ENCODE measurements at regions not wholly inside any gene's neighbourhood (a gene's known extent, or its start where the extent isn't known, plus 50 kb on each side); places are given as distances from the start of the nearest gene placed in this dataset.

DNA sequence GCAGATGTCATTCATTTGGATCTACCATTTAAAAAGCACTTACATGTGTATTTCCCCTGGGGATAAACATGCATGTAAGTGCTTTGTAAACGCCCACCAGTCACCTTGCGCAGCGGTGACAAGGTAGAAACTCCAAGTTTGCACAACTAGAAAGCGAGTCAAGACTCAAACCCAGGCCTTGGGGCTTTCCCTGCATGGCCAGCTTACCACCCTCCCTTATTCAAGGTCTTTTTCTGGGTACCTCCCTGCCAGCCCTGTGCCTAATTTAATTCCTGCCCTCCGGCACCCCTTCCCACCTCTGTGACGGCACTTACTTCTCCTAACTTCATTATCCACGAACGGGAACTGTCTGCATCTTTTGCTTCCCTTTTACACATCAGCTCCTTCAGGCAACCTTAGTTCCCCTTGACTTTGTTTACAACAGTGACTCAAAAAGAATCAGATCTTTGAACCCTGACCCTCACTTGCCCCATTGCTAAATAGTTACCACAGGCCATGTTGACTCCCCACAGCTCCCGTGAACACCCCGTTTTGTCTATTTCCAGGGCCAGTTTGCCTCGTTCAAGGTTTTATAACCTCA, 138.3 kb upstream of the ETS2 start:
- H3K4me1 Mint-ChIP-seq: no peaks in the 10 kb centered on the region
- Histone ChIP-seq H3K36me3 (ENCODE audit: control insufficient read depth in 2 of 2, extremely low read depth in 1 of 2, insufficient read depth in 1 of 2, low read length in 1 of 2) (no peaks in the 10 kb centered on the region), H3K27me3 (replicated peaks in 1 of 2; ENCODE audit: control insufficient read depth in 2 of 2, extremely low read depth in 1 of 2, insufficient read depth in 2 of 2, low read length in 1 of 2) (peaks cover 0 to 3% of the 10 kb centered on the region in 2 experiments), H3K4me3 (ENCODE audit: control insufficient read depth in 1 of 2, extremely low read depth in 1 of 2, low read length in 1 of 2) (no peak overlapping the region), H3K9me3 (no peaks in the 10 kb centered on the region), H3K27ac (ENCODE audit: low read length) (no peak overlapping the region), H3K4me1 (ENCODE audit: control insufficient read depth in 1 of 2, extremely low read depth in 1 of 2, insufficient read depth in 2 of 2, low read length in 2 of 2) (no peaks in the 10 kb centered on the region)
- ChIA-PET CTCF (no interaction called here), POLR2A (no interaction called here)
- WGBS (ENCODE audit: insufficient coverage): 73% methylated on average over 11 of the region's 11 CpGs
- ATAC-seq (replicated peaks in 1 of 4) (no peak), DNase-seq (no peak)
- H3K9me3 Mint-ChIP-seq: no peaks in the 10 kb centered on the region
- no peaks in the 10 kb centered on the region for H3K36me3 Mint-ChIP-seq
- peaks cover 30 to 42% of the 10 kb centered on the region in 2 donors for H3K27me3 Mint-ChIP-seq
- H3K4me3 Mint-ChIP-seq: no peak overlapping the region
- no peak overlapping the region for H3K27ac Mint-ChIP-seq

- H3K27me3 Mint-ChIP-seq: peaks cover 24 to 38% of the 10 kb centered on the region in 2 donors
- H3K27ac Mint-ChIP-seq: no peak overlapping the region
- WGBS (ENCODE audit: insufficient coverage): 17% methylated on average over 1 of the region's 1 CpG
These were observed 137.7 kb upstream of the ETS2 start for GRCh38 chr21:38668067-38668466.

GRCh38 chr21:38668541-38668940, 137.2 kb upstream of the ETS2 start:
- 72% methylated on average over 5 of the region's 6 CpGs for WGBS (ENCODE audit: insufficient coverage)
- Histone ChIP-seq H3K4me1 (ENCODE audit: control insufficient read depth in 1 of 2, extremely low read depth in 1 of 2, insufficient read depth in 2 of 2, low read length in 2 of 2) (no peaks in the 10 kb centered on the region), H3K27ac (ENCODE audit: low read length) (no peak overlapping the region), H3K27me3 (replicated peaks in 1 of 2; ENCODE audit: control insufficient read depth in 2 of 2, extremely low read depth in 1 of 2, insufficient read depth in 2 of 2, low read length in 1 of 2) (peaks cover 0 to 3% of the 10 kb centered on the region in 2 experiments), H3K9me3 (no peaks in the 10 kb centered on the region), H3K36me3 (ENCODE audit: control insufficient read depth in 2 of 2, extremely low read depth in 1 of 2, insufficient read depth in 1 of 2, low read length in 1 of 2) (no peaks in the 10 kb centered on the region), H3K4me3 (ENCODE audit: control insufficient read depth in 1 of 2, extremely low read depth in 1 of 2, low read length in 1 of 2) (no peak overlapping the region)
- H3K9me3 Mint-ChIP-seq: no peaks in the 10 kb centered on the region
- H3K27ac Mint-ChIP-seq: no peak overlapping the region
- no peak for ATAC-seq (replicated peaks in 1 of 4)
- H3K4me1 Mint-ChIP-seq: no peaks in the 10 kb centered on the region
- CTCF ChIA-PET: no interaction called here
- H3K36me3 Mint-ChIP-seq: no peaks in the 10 kb centered on the region
- no peak for DNase-seq
- H3K27me3 Mint-ChIP-seq: peaks cover 20 to 33% of the 10 kb centered on the region in 2 donors
- POLR2A ChIA-PET: no interaction called here
- no peak overlapping the region for H3K4me3 Mint-ChIP-seq

More at GRCh38 chr21:38668067-38668466, 137.7 kb upstream of the ETS2 start:
- ATAC-seq (replicated peaks in 1 of 4) (no peak), DNase-seq (no peak)
- ChIA-PET CTCF (no interaction called here), POLR2A (no interaction called here)
- H3K4me1 ChIP-seq (ENCODE audit: control insufficient read depth in 1 of 2, extremely low read depth in 1 of 2, insufficient read depth in 2 of 2, low read length in 2 of 2): no peaks in the 10 kb centered on the region
- no peaks in the 10 kb centered on the region for H3K4me1 Mint-ChIP-seq
- no peaks in the 10 kb centered on the region for H3K9me3 ChIP-seq
- H3K27ac ChIP-seq (ENCODE audit: low read length): no peak overlapping the region
- no peak overlapping the region for H3K4me3 Mint-ChIP-seq
- no peak overlapping the region for H3K4me3 ChIP-seq (ENCODE audit: control insufficient read depth in 1 of 2, extremely low read depth in 1 of 2, low read length in 1 of 2)
- peaks cover 0 to 3% of the 10 kb centered on the region in 2 experiments for H3K27me3 ChIP-seq (replicated peaks in 1 of 2; ENCODE audit: control insufficient read depth in 2 of 2, extremely low read depth in 1 of 2, insufficient read depth in 2 of 2, low read length in 1 of 2)
- no peaks in the 10 kb centered on the region for H3K36me3 Mint-ChIP-seq
- H3K9me3 Mint-ChIP-seq: no peaks in the 10 kb centered on the region
- H3K36me3 ChIP-seq (ENCODE audit: control insufficient read depth in 2 of 2, extremely low read depth in 1 of 2, insufficient read depth in 1 of 2, low read length in 1 of 2): no peaks in the 10 kb centered on the region

GRCh38 chr21:38669186-38669585, 136.5 kb upstream of the ETS2 start:
- Histone ChIP-seq H3K27ac (ENCODE audit: low read length) (no peak overlapping the region), H3K36me3 (ENCODE audit: control insufficient read depth in 2 of 2, extremely low read depth in 1 of 2, insufficient read depth in 1 of 2, low read length in 1 of 2) (no peaks in the 10 kb centered on the region), H3K4me3 (ENCODE audit: control insufficient read depth in 1 of 2, extremely low read depth in 1 of 2, low read length in 1 of 2) (no peak overlapping the region), H3K4me1 (ENCODE audit: control insufficient read depth in 1 of 2, extremely low read depth in 1 of 2, insufficient read depth in 2 of 2, low read length in 2 of 2) (no peaks in the 10 kb centered on the region), H3K27me3 (replicated peaks in 1 of 2; ENCODE audit: control insufficient read depth in 2 of 2, extremely low read depth in 1 of 2, insufficient read depth in 2 of 2, low read length in 1 of 2) (peaks cover 0 to 3% of the 10 kb centered on the region in 2 experiments), H3K9me3 (no peaks in the 10 kb centered on the region)
- DNase-seq (peak in 1 of 35 experiments; percentile 12), ATAC-seq (replicated peaks in 1 of 4) (no peak)
- Mint-ChIP-seq H3K4me1 (no peaks in the 10 kb centered on the region), H3K4me3 (no peak overlapping the region), H3K27ac (no peak overlapping the region), H3K27me3 (peaks cover 17 to 32% of the 10 kb centered on the region in 2 donors), H3K36me3 (no peaks in the 10 kb centered on the region), H3K9me3 (no peaks in the 10 kb centered on the region)
- ChIA-PET POLR2A (no interaction called here), CTCF (no interaction called here)
- WGBS (ENCODE audit: insufficient coverage): 84% methylated on average over 4 of the region's 6 CpGs

GRCh38 chr21:38670861-38671260, 134.9 kb upstream of the ETS2 start:
- H3K4me3 ChIP-seq (ENCODE audit: control insufficient read depth in 1 of 2, extremely low read depth in 1 of 2, low read length in 1 of 2): no peak overlapping the region
- no peak overlapping the region for H3K27ac Mint-ChIP-seq
- H3K9me3 Mint-ChIP-seq: no peaks in the 10 kb centered on the region
- no peaks in the 10 kb centered on the region for H3K4me1 ChIP-seq (ENCODE audit: control insufficient read depth in 1 of 2, extremely low read depth in 1 of 2, insufficient read depth in 2 of 2, low read length in 2 of 2)
- DNase-seq (no peak), ATAC-seq (replicated peaks in 1 of 4) (no peak)
- no peaks in the 10 kb centered on the region for H3K4me1 Mint-ChIP-seq
- H3K36me3 ChIP-seq (ENCODE audit: control insufficient read depth in 2 of 2, extremely low read depth in 1 of 2, insufficient read depth in 1 of 2, low read length in 1 of 2): no peaks in the 10 kb centered on the region
- ChIA-PET POLR2A (no interaction called here), CTCF (no interaction called here)
- H3K36me3 Mint-ChIP-seq: no peaks in the 10 kb centered on the region
- H3K9me3 ChIP-seq: no peaks in the 10 kb centered on the region
- no peaks in the 10 kb centered on the region for H3K27me3 ChIP-seq (replicated peaks in 1 of 2; ENCODE audit: control insufficient read depth in 2 of 2, extremely low read depth in 1 of 2, insufficient read depth in 2 of 2, low read length in 1 of 2)
- H3K27ac ChIP-seq (ENCODE audit: low read length): no peak overlapping the region
- no peak overlapping the region for H3K4me3 Mint-ChIP-seq
- peaks cover 10 to 23% of the 10 kb centered on the region in 2 donors for H3K27me3 Mint-ChIP-seq
- 80% methylated on average over 2 of the region's 7 CpGs for WGBS (ENCODE audit: insufficient coverage)

GRCh38 chr21:38671773-38672172, 134.0 kb upstream of the ETS2 start:
- POLR2A ChIA-PET: no interaction called here

More at GRCh38 chr21:38671773-38672172, 134.0 kb upstream of the ETS2 start:
- H3K36me3 Mint-ChIP-seq: no peaks in the 10 kb centered on the region
- no peak overlapping the region for H3K4me3 ChIP-seq (ENCODE audit: control insufficient read depth in 1 of 2, extremely low read depth in 1 of 2, low read length in 1 of 2)
- H3K27ac ChIP-seq (ENCODE audit: low read length): no peak overlapping the region
- CTCF ChIA-PET: no interaction called here
- no peaks in the 10 kb centered on the region for H3K4me1 Mint-ChIP-seq
- WGBS (ENCODE audit: insufficient coverage): no CpG with 5 or more reads among the region's 6 CpGs
- DNase-seq: no peak
- H3K4me1 ChIP-seq (ENCODE audit: control insufficient read depth in 1 of 2, extremely low read depth in 1 of 2, insufficient read depth in 2 of 2, low read length in 2 of 2): no peaks in the 10 kb centered on the region
- no peaks in the 10 kb centered on the region for H3K9me3 ChIP-seq
- no peak overlapping the region for H3K4me3 Mint-ChIP-seq
- peaks cover 13 to 25% of the 10 kb centered on the region in 2 donors for H3K27me3 Mint-ChIP-seq
- no peaks in the 10 kb centered on the region for H3K9me3 Mint-ChIP-seq
- ATAC-seq (replicated peaks in 1 of 4): no peak
- no peaks in the 10 kb centered on the region for H3K36me3 ChIP-seq (ENCODE audit: control insufficient read depth in 2 of 2, extremely low read depth in 1 of 2, insufficient read depth in 1 of 2, low read length in 1 of 2)
- H3K27ac Mint-ChIP-seq: no peak overlapping the region
- H3K27me3 ChIP-seq (replicated peaks in 1 of 2; ENCODE audit: control insufficient read depth in 2 of 2, extremely low read depth in 1 of 2, insufficient read depth in 2 of 2, low read length in 1 of 2): peaks cover 0 to 2% of the 10 kb centered on the region in 2 experiments
